ENCODE measurements at regions not wholly inside any gene's neighbourhood (a gene's known extent, or its start where the extent isn't known, plus 50 kb on each side); places are given as distances from the start of the nearest gene placed in this dataset.

- H3K27ac ChIP-seq = no peak overlapping the region
- no peak for TF ChIP-seq ZFX (IDR thresholded peaks at IDR 0.05)
- TF ChIP-seq, protein P1, sequence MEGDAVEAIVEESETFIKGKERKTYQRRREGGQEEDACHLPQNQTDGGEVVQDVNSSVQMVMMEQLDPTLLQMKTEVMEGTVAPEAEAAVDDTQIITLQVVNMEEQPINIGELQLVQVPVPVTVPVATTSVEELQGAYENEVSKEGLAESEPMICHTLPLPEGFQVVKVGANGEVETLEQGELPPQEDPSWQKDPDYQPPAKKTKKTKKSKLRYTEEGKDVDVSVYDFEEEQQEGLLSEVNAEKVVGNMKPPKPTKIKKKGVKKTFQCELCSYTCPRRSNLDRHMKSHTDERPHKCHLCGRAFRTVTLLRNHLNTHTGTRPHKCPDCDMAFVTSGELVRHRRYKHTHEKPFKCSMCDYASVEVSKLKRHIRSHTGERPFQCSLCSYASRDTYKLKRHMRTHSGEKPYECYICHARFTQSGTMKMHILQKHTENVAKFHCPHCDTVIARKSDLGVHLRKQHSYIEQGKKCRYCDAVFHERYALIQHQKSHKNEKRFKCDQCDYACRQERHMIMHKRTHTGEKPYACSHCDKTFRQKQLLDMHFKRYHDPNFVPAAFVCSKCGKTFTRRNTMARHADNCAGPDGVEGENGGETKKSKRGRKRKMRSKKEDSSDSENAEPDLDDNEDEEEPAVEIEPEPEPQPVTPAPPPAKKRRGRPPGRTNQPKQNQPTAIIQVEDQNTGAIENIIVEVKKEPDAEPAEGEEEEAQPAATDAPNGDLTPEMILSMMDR (conservative IDR thresholded peaks at IDR 0.05) = no peak
Measured at GRCh38 chr1:201622353-201622752, 83.4 kb downstream of the NAV1 start.

DNA sequence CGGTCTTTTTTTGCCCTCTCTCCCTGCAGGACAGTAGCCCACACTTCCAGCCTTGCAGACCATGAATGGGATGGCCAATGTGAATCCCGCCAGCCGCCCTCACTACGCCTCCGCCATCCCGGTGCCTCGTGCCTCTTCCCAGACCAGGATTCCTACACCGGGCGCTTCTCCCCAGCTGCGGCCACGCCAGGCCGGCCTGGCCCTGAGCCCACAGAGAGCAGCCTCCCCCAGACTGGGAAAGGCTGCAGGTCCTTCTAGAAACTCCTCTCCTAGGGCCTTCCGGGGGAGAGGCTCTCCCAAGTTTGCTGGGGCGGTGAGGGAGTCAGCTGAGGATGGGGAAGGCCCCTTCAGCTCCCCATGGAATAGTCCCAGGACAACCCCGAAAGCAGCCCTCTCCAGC, 83.9 kb downstream of the NAV1 start:
- no peak overlapping the region for H3K27ac ChIP-seq
- TF ChIP-seq ZFX (IDR thresholded peaks at IDR 0.05) = no peak
- TF ChIP-seq, protein P1 (conservative IDR thresholded peaks at IDR 0.05) = no peak

DNA sequence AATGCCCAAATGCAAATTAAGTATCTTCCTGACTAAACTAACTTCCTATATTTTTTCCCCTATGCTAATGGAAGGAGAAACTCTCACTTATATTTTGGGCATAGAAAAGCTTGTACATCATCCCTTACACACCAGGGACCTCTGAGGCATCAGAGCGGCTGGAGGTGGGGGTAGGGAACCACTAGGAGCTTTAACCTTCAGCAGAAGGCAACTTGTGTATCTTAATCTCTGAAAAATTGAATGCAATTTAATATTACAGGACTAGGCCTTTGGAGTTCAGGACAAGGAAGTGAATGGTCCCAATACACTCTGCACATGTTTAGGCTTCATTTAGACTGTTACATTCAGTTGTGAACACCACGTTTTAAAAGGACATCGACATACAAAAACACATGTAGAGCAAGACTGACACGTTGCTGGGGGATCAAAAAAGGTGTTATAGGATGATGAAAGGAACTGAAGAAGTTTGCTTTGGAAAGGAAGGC, 85.9 kb downstream of the NAV1 start:
- H3K27ac ChIP-seq = no peak overlapping the region
- no peak for TF ChIP-seq ZFX (IDR thresholded peaks at IDR 0.05)
- TF ChIP-seq, protein P1 (conservative IDR thresholded peaks at IDR 0.05) = no peak

DNA sequence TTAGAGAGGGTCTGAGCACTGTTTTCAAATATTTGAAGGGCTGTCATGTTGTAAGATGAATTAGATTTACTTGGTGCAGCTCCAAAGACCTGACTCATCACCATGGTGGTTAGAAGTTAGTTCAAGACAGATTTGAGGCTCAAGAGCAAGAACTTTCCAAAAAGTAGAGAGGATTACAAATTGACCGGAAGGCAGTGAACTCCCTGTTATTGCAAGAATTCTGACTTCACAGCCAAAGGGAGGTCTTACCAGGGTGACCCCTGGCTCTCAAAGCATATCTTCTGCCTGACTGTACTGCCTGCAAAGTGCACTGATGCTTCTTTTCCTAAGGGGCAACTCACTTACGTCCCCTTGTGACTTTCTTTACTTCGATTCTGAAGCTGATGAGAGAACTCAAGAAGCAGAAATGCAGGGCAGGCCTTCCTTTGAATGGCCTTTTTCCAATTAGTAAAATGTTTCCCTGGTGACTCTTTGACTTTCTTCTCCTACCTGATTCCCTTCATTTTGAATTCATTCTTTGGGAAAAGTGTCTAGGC, 86.4 kb downstream of the NAV1 start:
- no peak overlapping the region for H3K27ac ChIP-seq
- no peak for TF ChIP-seq ZFX (IDR thresholded peaks at IDR 0.05)
- TF ChIP-seq, protein P1 (conservative IDR thresholded peaks at IDR 0.05) = no peak

GRCh38 chr1:201625851-201626251, 86.9 kb downstream of the NAV1 start:
- H3K27ac ChIP-seq = no peak overlapping the region
- TF ChIP-seq, protein P1 (conservative IDR thresholded peaks at IDR 0.05) = no peak
- no peak for TF ChIP-seq ZFX (IDR thresholded peaks at IDR 0.05)

DNA sequence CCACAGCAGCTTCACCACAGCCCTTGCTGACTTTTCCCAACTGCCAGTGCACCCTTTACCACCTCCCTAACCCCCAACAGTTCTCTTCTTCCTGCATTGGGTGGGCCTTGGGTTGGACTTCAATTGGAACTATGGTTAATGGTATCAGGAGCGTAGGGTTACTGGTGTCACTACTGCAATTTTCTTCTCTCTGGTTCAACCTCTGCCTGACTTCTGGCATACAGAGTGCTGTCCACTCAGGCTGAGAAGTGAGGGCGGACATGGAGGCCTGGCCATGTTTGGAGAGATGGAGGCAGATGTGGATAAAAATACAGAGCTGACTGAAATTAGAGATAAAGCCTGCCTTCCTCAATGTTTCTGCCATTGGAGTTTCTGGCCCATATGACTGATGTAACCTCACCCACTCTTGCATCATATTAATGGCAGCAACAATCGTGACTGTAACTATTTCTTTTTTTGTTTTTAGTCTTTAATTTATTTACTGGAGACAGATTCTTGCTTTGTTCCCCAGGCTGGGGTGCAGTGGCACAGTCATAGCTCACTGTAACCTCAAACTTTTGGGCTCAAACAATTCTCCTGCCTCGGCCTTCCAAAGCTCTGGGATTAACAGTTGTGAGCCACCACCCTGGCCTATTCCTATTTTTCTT, 87.8 kb downstream of the NAV1 start:
- H3K27ac ChIP-seq = no peak overlapping the region
- no peak for TF ChIP-seq ZFX (IDR thresholded peaks at IDR 0.05)
- TF ChIP-seq, protein P1 (conservative IDR thresholded peaks at IDR 0.05) = no peak

GRCh38 chr1:201628490-201628889, 89.6 kb downstream of the NAV1 start:
- no peak for TF ChIP-seq ZFX (IDR thresholded peaks at IDR 0.05)
- TF ChIP-seq, protein P1 (conservative IDR thresholded peaks at IDR 0.05) = no peak

More at GRCh38 chr1:201628490-201628889, 89.6 kb downstream of the NAV1 start:
- H3K27ac ChIP-seq = no peak overlapping the region

Measured in C4-2B (cell line).